ENCODE measurements at regions not wholly inside any gene's neighbourhood (a gene's known extent, or its start where the extent isn't known, plus 50 kb on each side); places are given as distances from the start of the nearest gene placed in this dataset.

DNA sequence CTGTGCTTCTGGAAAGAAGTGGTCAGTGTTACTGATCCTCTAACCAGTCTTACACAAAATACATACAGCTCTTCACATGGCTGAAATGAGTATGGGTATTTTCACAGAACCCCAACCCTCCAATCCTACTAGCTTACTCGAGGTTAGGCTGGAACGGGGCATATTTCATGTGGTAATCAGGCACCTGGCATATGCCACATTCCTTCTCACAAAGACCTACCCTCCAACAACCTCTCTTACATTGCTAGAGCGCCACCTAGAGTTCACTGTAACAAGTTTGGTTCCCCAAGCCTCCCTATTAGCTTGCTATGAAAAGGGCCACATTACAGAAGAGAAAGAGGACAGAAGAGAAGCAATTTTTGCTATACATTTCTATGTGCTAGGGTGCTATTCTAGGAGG lies 597.3 kb downstream of the PRELID2 start:
- H3K4me3 ChIP-seq = no peak overlapping the region
- WGBS, 2 donors = 14 to 15% methylated on average over 3 of the region's 3 CpGs
- no peaks in the 10 kb centered on the region for H3K36me3 ChIP-seq (ENCODE audit: control insufficient read depth in 4 of 4, insufficient read depth in 4 of 4, low read length in 4 of 4)
- no peak overlapping the region for H3K27ac ChIP-seq (ENCODE audit: low read depth in 1 of 2, low read length in 1 of 2)
- H3K4me1 ChIP-seq (ENCODE audit: control insufficient read depth in 5 of 5, insufficient read depth in 5 of 5, low read length in 5 of 5) = no peaks in the 10 kb centered on the region
- TF ChIP-seq, protein P1, sequence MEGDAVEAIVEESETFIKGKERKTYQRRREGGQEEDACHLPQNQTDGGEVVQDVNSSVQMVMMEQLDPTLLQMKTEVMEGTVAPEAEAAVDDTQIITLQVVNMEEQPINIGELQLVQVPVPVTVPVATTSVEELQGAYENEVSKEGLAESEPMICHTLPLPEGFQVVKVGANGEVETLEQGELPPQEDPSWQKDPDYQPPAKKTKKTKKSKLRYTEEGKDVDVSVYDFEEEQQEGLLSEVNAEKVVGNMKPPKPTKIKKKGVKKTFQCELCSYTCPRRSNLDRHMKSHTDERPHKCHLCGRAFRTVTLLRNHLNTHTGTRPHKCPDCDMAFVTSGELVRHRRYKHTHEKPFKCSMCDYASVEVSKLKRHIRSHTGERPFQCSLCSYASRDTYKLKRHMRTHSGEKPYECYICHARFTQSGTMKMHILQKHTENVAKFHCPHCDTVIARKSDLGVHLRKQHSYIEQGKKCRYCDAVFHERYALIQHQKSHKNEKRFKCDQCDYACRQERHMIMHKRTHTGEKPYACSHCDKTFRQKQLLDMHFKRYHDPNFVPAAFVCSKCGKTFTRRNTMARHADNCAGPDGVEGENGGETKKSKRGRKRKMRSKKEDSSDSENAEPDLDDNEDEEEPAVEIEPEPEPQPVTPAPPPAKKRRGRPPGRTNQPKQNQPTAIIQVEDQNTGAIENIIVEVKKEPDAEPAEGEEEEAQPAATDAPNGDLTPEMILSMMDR (IDR thresholded peaks at IDR 0.05; ENCODE audit: control extremely low read depth, extremely low read depth) = no peak
- no peak overlapping the region for H3K9ac ChIP-seq (ENCODE audit: insufficient read depth in 1 of 2, low read length in 2 of 2)
- DNase-seq = peak in 2 of 3 donors; percentile 49 to 68
- H3K9me3 ChIP-seq (ENCODE audit: control insufficient read depth in 4 of 4, insufficient read depth in 3 of 4, low read length in 3 of 4) = no peaks in the 10 kb centered on the region
- no peaks in the 10 kb centered on the region for H3K27me3 ChIP-seq (ENCODE audit: control insufficient read depth in 3 of 3, insufficient read depth in 3 of 3, low read length in 2 of 3)
- no peak for ATAC-seq (ENCODE audit: insufficient read depth, low FRiP score)

DNA sequence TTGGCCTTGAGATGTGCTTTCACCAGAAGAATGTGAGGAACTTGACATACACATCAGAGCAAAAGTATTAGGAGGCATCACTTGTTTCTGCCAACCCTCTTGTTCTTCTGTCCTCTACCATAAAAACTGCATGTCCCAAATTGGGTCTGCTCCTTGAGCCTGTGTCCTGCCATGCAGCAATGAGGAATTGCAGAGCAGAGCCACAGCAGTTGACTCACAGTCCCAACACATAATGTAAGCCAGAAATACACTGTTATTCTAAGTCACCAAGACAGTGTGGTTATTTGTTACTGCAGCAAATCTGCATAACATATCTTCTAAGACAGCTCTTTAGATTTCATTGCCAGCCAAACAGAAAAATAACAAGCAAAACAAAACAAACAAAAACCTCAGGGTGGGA lies 598.2 kb downstream of the PRELID2 start:
- H3K36me3 ChIP-seq (ENCODE audit: control insufficient read depth in 4 of 4, insufficient read depth in 4 of 4, low read length in 4 of 4) = no peaks in the 10 kb centered on the region
- H3K4me1 ChIP-seq (ENCODE audit: control insufficient read depth in 5 of 5, insufficient read depth in 5 of 5, low read length in 5 of 5) = no peaks in the 10 kb centered on the region
- TF ChIP-seq, protein P1 (IDR thresholded peaks at IDR 0.05; ENCODE audit: control extremely low read depth, extremely low read depth) = no peak
- no peak overlapping the region for H3K9ac ChIP-seq (ENCODE audit: insufficient read depth in 1 of 2, low read length in 2 of 2)
- ATAC-seq (ENCODE audit: insufficient read depth, low FRiP score) (no peak), DNase-seq (no peak)
- no peaks in the 10 kb centered on the region for H3K9me3 ChIP-seq (ENCODE audit: control insufficient read depth in 4 of 4, insufficient read depth in 3 of 4, low read length in 3 of 4)
- H3K27me3 ChIP-seq (ENCODE audit: control insufficient read depth in 3 of 3, insufficient read depth in 3 of 3, low read length in 2 of 3) = no peaks in the 10 kb centered on the region
- no peak overlapping the region for H3K4me3 ChIP-seq
- no peak overlapping the region for H3K27ac ChIP-seq (ENCODE audit: low read depth in 1 of 2, low read length in 1 of 2)

DNA sequence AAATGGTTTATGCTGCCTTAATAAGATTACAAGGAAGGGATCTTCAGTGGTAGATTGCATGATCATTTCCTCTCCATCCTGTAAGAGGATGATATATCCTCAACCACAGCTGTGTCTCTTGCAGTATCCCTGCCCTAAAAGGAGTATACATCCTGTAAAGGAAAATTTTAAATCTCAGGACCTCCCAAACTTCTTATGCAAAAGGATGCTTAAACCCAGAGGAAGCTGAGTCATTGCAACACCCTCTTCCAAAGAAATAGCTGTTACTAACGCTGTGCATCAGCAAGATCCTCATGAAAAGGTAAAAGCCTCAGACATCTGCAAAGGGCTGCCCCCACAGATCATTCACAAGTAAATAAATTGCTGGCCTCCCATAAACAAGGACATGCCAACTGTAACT lies 599.0 kb downstream of the PRELID2 start:
- ATAC-seq (ENCODE audit: insufficient read depth, low FRiP score) (no peak), DNase-seq (no peak)
- Histone ChIP-seq H3K36me3 (ENCODE audit: control insufficient read depth in 4 of 4, insufficient read depth in 4 of 4, low read length in 4 of 4) (no peaks in the 10 kb centered on the region), H3K27ac (ENCODE audit: low read depth in 1 of 2, low read length in 1 of 2) (no peak overlapping the region), H3K4me1 (ENCODE audit: control insufficient read depth in 5 of 5, insufficient read depth in 5 of 5, low read length in 5 of 5) (peaks cover 0 to 2% (median 0%) of the 10 kb centered on the region in 5 donors), H3K27me3 (ENCODE audit: control insufficient read depth in 3 of 3, insufficient read depth in 3 of 3, low read length in 2 of 3) (no peaks in the 10 kb centered on the region), H3K4me3 (no peak overlapping the region), H3K9me3 (ENCODE audit: control insufficient read depth in 4 of 4, insufficient read depth in 3 of 4, low read length in 3 of 4) (no peaks in the 10 kb centered on the region), H3K9ac (ENCODE audit: insufficient read depth in 1 of 2, low read length in 2 of 2) (no peak overlapping the region)
- whole genome bisulfite sequencing, 2 donors = 54 to 55% methylated on average over 1 of the region's 1 CpG
- TF ChIP-seq, protein P1 (IDR thresholded peaks at IDR 0.05; ENCODE audit: control extremely low read depth, extremely low read depth) = no peak

DNA sequence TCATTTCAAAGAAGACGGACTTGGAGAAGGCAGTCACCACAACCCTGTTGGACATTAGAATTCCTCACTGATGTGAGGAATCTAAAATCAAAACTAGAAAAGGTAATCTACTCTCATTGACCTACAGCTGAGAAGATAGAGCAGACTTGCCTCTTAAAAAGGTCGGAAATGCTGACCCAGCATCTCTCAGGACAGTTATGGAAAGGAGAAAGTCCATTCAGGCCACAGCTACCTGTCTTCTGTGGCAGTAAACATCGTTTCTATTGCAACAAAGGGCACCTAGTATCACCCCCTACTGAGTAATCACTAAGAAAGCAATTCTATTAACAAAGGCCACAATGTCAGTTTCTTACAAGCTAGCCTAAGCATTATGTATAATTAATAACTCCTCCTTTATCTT lies 601.7 kb downstream of the PRELID2 start:
- no peaks in the 10 kb centered on the region for H3K36me3 ChIP-seq (ENCODE audit: control insufficient read depth in 4 of 4, insufficient read depth in 4 of 4, low read length in 4 of 4)
- no peaks in the 10 kb centered on the region for H3K27me3 ChIP-seq (ENCODE audit: control insufficient read depth in 3 of 3, insufficient read depth in 3 of 3, low read length in 2 of 3)
- TF ChIP-seq, protein P1 (IDR thresholded peaks at IDR 0.05; ENCODE audit: control extremely low read depth, extremely low read depth) = no peak
- H3K27ac ChIP-seq (ENCODE audit: low read depth in 1 of 2, low read length in 1 of 2) = no peak overlapping the region
- H3K4me3 ChIP-seq = no peak overlapping the region
- H3K4me1 ChIP-seq (ENCODE audit: control insufficient read depth in 5 of 5, insufficient read depth in 5 of 5, low read length in 5 of 5) = peaks cover 0 to 7% (median 0%) of the 10 kb centered on the region in 5 donors
- no peaks in the 10 kb centered on the region for H3K9me3 ChIP-seq (ENCODE audit: control insufficient read depth in 4 of 4, insufficient read depth in 3 of 4, low read length in 3 of 4)
- WGBS, 2 donors = 77 to 79% methylated on average over 3 of the region's 3 CpGs
- no peak overlapping the region for H3K9ac ChIP-seq (ENCODE audit: insufficient read depth in 1 of 2, low read length in 2 of 2)
- DNase-seq = no peak
- ATAC-seq (ENCODE audit: insufficient read depth, low FRiP score) = no peak

Data from lung (tissue), 11 donors.